ENCODE measurements at regions not wholly inside any gene's neighbourhood (a gene's known extent, or its start where the extent isn't known, plus 50 kb on each side); places are given as distances from the start of the nearest gene placed in this dataset.
"Not testable (repeated sequence)": the region's sequence is repeated elsewhere in the genome, so short reads cannot be mapped to it uniquely, and the experiment has no call there.

- Mint-ChIP-seq H3K27ac (no peak overlapping the region), H3K27me3 (peaks cover 2 to 18% of the 10 kb centered on the region in 2 donors), H3K9me3 (peaks cover 0 to 6% (median 4%) of the 10 kb centered on the region in 8 donors), H3K36me3 (peaks cover 0 to 3% of the 10 kb centered on the region in 2 donors), H3K4me1 (no peaks in the 10 kb centered on the region), H3K4me3 (no peak overlapping the region)
- ChIA-PET CTCF (ENCODE audit: partially characterized antibody) (no interaction called here), POLR2A (ENCODE audit: partially characterized antibody) (no interaction called here)
- Histone ChIP-seq H3K4me3 (ENCODE audit: low read length in 2 of 2) (no peak overlapping the region), H3K27me3 (ENCODE audit: insufficient read depth, low read length) (no peaks in the 10 kb centered on the region), H3K27ac (ENCODE audit: low read depth, low read length) (no peak overlapping the region), H3K4me1 (ENCODE audit: insufficient read depth, low read length) (no peaks in the 10 kb centered on the region), H3K36me3 (ENCODE audit: insufficient read depth, low read length) (no peaks in the 10 kb centered on the region), H3K9me3 (ENCODE audit: control insufficient read depth in 1 of 2, low read length in 2 of 2) (no peaks in the 10 kb centered on the region)
- no peak for DNase-seq
- intact Hi-C loops (cut with micrococcal nuclease), result no loop called here
Observed at GRCh38 chrX:109902665-109903064, 100.2 kb upstream of the TMEM164 start.

GRCh38 chrX:109911046-109911445 is 91.9 kb upstream of the TMEM164 start:
- Histone ChIP-seq H3K27ac (ENCODE audit: low read depth, low read length) (no peak overlapping the region), H3K4me1 (ENCODE audit: insufficient read depth, low read length) (no peaks in the 10 kb centered on the region), H3K27me3 (ENCODE audit: insufficient read depth, low read length) (no peaks in the 10 kb centered on the region), H3K36me3 (ENCODE audit: insufficient read depth, low read length) (no peaks in the 10 kb centered on the region), H3K4me3 (ENCODE audit: low read length in 2 of 2) (no peak overlapping the region), H3K9me3 (ENCODE audit: control insufficient read depth in 1 of 2, low read length in 2 of 2) (no peaks in the 10 kb centered on the region)
- H3K27me3 Mint-ChIP-seq, result peaks cover 2 to 3% of the 10 kb centered on the region in 2 donors
- H3K4me3 Mint-ChIP-seq, result no peak overlapping the region
- H3K9me3 Mint-ChIP-seq, result peaks cover 0 to 2% (median 0%) of the 10 kb centered on the region in 8 donors
- H3K36me3 Mint-ChIP-seq, result no peaks in the 10 kb centered on the region
- ChIA-PET CTCF (ENCODE audit: partially characterized antibody) (interaction anchor here (1.1 kb wide), 1 partner anchor 235 kb away, joined by 7 read pairs; no protein-coding TSS in a partner anchor), POLR2A (ENCODE audit: partially characterized antibody) (no interaction called here)
- intact Hi-C loops (cut with micrococcal nuclease), result loop anchor here (5.0 kb wide), 1 partner anchor 236 kb away; no protein-coding TSS in a partner anchor
- DNase-seq, result no peak
- H3K4me1 Mint-ChIP-seq, result no peaks in the 10 kb centered on the region
- H3K27ac Mint-ChIP-seq, result peak overlapping the region in 1 of 7 donors; percentile 26

- intact Hi-C loops (cut with micrococcal nuclease), result loop anchor here (5.0 kb wide), 1 partner anchor 234 kb away; no protein-coding TSS in a partner anchor
- H3K4me1 ChIP-seq (ENCODE audit: insufficient read depth, low read length), result not testable (repeated sequence)
Observed at GRCh38 chrX:109912993-109913392, 89.9 kb upstream of the TMEM164 start.

GRCh38 chrX:109914114-109914849 is 88.6 kb upstream of the TMEM164 start:
- no peak for DNase-seq
- CTCF ChIA-PET (ENCODE audit: partially characterized antibody), result interaction anchor here (0.8 kb wide), 1 partner anchor 23 kb away, joined by 3 read pairs; no protein-coding TSS in a partner anchor
- H3K9me3 ChIP-seq (ENCODE audit: control insufficient read depth in 1 of 2, low read length in 2 of 2), result no peaks in the 10 kb centered on the region
- H3K27me3 ChIP-seq (ENCODE audit: insufficient read depth, low read length), result no peaks in the 10 kb centered on the region
- Mint-ChIP-seq H3K36me3 (no peaks in the 10 kb centered on the region), H3K9me3 (peaks cover 0 to 2% (median 0%) of the 10 kb centered on the region in 8 donors), H3K27me3 (peaks cover 0 to 2% of the 10 kb centered on the region in 2 donors), H3K27ac (no peak overlapping the region), H3K4me3 (no peak overlapping the region), H3K4me1 (no peaks in the 10 kb centered on the region)
- intact Hi-C loops (cut with micrococcal nuclease), result loop anchor here (5.0 kb wide), 1 partner anchor 233 kb away; no protein-coding TSS in a partner anchor
- H3K27ac ChIP-seq (ENCODE audit: low read depth, low read length), result no peak overlapping the region
- H3K4me3 ChIP-seq (ENCODE audit: low read length in 2 of 2), result no peak overlapping the region
- H3K36me3 ChIP-seq (ENCODE audit: insufficient read depth, low read length), result no peaks in the 10 kb centered on the region
- H3K4me1 ChIP-seq (ENCODE audit: insufficient read depth, low read length), result no peaks in the 10 kb centered on the region
- POLR2A ChIA-PET (ENCODE audit: partially characterized antibody), result no interaction called here

More at GRCh38 chrX:109912993-109913392, 89.9 kb upstream of the TMEM164 start:
- H3K36me3 Mint-ChIP-seq; H3K27ac Mint-ChIP-seq; H3K36me3 ChIP-seq (ENCODE audit: insufficient read depth, low read length); H3K4me1 Mint-ChIP-seq; H3K27me3 ChIP-seq (ENCODE audit: insufficient read depth, low read length); H3K9me3 ChIP-seq (ENCODE audit: control insufficient read depth in 1 of 2, low read length in 2 of 2); CTCF ChIA-PET (ENCODE audit: partially characterized antibody); H3K27ac ChIP-seq (ENCODE audit: low read depth, low read length); H3K4me3 Mint-ChIP-seq; H3K4me3 ChIP-seq (ENCODE audit: low read length in 2 of 2); H3K9me3 Mint-ChIP-seq; H3K27me3 Mint-ChIP-seq; POLR2A ChIA-PET (ENCODE audit: partially characterized antibody); DNase-seq: not testable (repeated sequence)

- Histone ChIP-seq H3K4me1 (ENCODE audit: insufficient read depth, low read length) (no peaks in the 10 kb centered on the region), H3K9me3 (ENCODE audit: control insufficient read depth in 1 of 2, low read length in 2 of 2) (no peaks in the 10 kb centered on the region), H3K4me3 (ENCODE audit: low read length in 2 of 2) (no peak overlapping the region), H3K27ac (ENCODE audit: low read depth, low read length) (no peak overlapping the region), H3K27me3 (ENCODE audit: insufficient read depth, low read length) (no peaks in the 10 kb centered on the region), H3K36me3 (ENCODE audit: insufficient read depth, low read length) (no peaks in the 10 kb centered on the region)
- no peak for DNase-seq
- Mint-ChIP-seq H3K9me3 (no peaks in the 10 kb centered on the region), H3K27me3 (no peaks in the 10 kb centered on the region), H3K4me3 (no peak overlapping the region), H3K36me3 (no peaks in the 10 kb centered on the region), H3K27ac (no peak overlapping the region), H3K4me1 (no peaks in the 10 kb centered on the region)
- CTCF ChIA-PET (ENCODE audit: partially characterized antibody), result no interaction called here
- intact Hi-C loops (cut with micrococcal nuclease), result no loop called here
- POLR2A ChIA-PET (ENCODE audit: partially characterized antibody), result no interaction called here
Observed at GRCh38 chrX:109918753-109919152, 84.2 kb upstream of the TMEM164 start.

GRCh38 chrX:109920325-109920724 is 82.6 kb upstream of the TMEM164 start:
- no peak overlapping the region for H3K27ac ChIP-seq (ENCODE audit: low read depth, low read length)
- Mint-ChIP-seq H3K36me3 (no peaks in the 10 kb centered on the region), H3K9me3 (no peaks in the 10 kb centered on the region), H3K4me3 (no peak overlapping the region), H3K27ac (no peak overlapping the region), H3K4me1 (no peaks in the 10 kb centered on the region), H3K27me3 (no peaks in the 10 kb centered on the region)
- CTCF ChIA-PET (ENCODE audit: partially characterized antibody), result interaction anchor here (0.5 to 0.6 kb wide), 2 partner anchors 38 to 326 kb away, joined by 3 read pairs; no protein-coding TSS in a partner anchor
- intact Hi-C loops (cut with micrococcal nuclease), result no loop called here
- H3K4me1 ChIP-seq (ENCODE audit: insufficient read depth, low read length), result no peaks in the 10 kb centered on the region
- H3K27me3 ChIP-seq (ENCODE audit: insufficient read depth, low read length), result no peaks in the 10 kb centered on the region
- H3K9me3 ChIP-seq (ENCODE audit: control insufficient read depth in 1 of 2, low read length in 2 of 2), result no peaks in the 10 kb centered on the region
- no peak overlapping the region for H3K4me3 ChIP-seq (ENCODE audit: low read length in 2 of 2)
- POLR2A ChIA-PET (ENCODE audit: partially characterized antibody), result no interaction called here
- no peaks in the 10 kb centered on the region for H3K36me3 ChIP-seq (ENCODE audit: insufficient read depth, low read length)
- no peak for DNase-seq

GRCh38 chrX:109920868-109921267 is 82.0 kb upstream of the TMEM164 start:
- intact Hi-C loops (cut with micrococcal nuclease), result no loop called here
- DNase-seq, result no peak
- no peaks in the 10 kb centered on the region for H3K9me3 ChIP-seq (ENCODE audit: control insufficient read depth in 1 of 2, low read length in 2 of 2)
- no peaks in the 10 kb centered on the region for H3K27me3 ChIP-seq (ENCODE audit: insufficient read depth, low read length)
- Mint-ChIP-seq H3K4me3 (no peak overlapping the region), H3K9me3 (no peaks in the 10 kb centered on the region), H3K27me3 (no peaks in the 10 kb centered on the region), H3K36me3 (no peaks in the 10 kb centered on the region), H3K27ac (no peak overlapping the region), H3K4me1 (no peaks in the 10 kb centered on the region)
- H3K27ac ChIP-seq (ENCODE audit: low read depth, low read length), result no peak overlapping the region
- CTCF ChIA-PET (ENCODE audit: partially characterized antibody), result interaction anchor here (0.6 kb wide), 1 partner anchor 39 kb away, joined by 3 read pairs; no protein-coding TSS in a partner anchor
- no peaks in the 10 kb centered on the region for H3K36me3 ChIP-seq (ENCODE audit: insufficient read depth, low read length)
- no peak overlapping the region for H3K4me3 ChIP-seq (ENCODE audit: low read length in 2 of 2)
- H3K4me1 ChIP-seq (ENCODE audit: insufficient read depth, low read length), result no peaks in the 10 kb centered on the region
- POLR2A ChIA-PET (ENCODE audit: partially characterized antibody), result no interaction called here
